NCI-H128 (cell line): ENCODE measurements at regions not wholly inside any gene's neighbourhood (a gene's known extent, or its start where the extent isn't known, plus 50 kb on each side); places are given as distances from the start of the nearest gene placed in this dataset.

Source experiments
- DNase-seq: peaks from one replicate; lab custom pipeline; 2025; ENCODE audit not compliant: unreplicated experiment; lab: John Stamatoyannopoulos, UW

DNA sequence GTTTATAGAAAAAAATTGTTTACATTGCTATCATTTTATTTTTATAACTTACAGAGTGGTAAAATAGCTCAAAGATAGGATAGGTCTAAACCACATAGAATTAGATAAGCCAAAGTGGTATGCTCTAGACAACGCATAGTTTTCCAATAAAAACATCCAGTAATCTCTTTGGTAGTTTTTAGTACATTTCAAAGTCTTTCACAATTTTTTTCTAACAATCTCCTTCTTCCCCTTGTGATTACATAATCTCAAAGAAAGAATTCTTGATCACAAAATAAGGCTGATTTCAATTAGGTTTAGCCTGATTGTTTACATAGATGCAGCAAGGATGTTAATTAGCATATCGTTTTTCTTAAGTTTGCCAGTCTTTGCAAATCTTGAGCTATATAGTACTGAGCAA, 460.0 kb downstream of the FUT8 start:
- DNase-seq = no peak

DNA sequence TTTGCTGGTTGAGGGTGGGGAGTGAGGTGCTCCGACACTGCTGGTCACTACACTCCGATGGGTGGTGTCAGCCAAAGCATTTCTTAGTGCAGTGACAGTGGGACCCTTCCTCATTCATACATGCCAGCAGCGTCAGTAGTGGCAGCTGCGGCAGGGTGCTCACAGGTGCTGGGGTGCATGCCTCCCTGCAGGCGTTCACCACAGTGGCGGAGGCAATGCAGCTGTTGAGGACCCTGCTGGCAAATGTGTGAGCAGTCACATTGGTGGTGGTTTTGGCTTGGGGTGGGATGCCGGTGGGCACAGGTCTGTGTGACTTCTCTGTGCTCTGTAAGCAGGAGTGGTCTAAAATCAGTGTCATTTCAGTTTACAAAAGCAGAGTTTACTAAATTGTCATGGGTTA, 464.6 kb downstream of the FUT8 start:
- DNase-seq = no peak

DNA sequence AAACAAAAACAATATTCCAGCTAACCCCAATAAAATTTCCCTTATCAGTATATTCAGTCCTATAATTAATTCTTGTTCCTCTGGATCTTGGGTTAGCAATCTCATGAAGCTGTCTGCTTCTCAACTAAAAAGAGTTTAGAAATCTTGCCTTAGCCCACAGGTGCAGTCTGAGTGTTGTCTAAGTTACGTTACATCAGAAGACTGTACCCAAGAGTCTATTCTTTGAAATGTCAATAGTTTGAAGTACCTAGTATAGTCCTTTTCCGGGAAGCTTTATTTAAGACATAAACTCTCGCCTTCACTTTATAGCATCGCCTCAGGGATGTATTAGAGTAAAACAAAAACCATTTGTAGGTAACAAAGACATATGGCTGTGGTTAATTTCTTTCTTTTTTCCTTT, 465.1 kb downstream of the FUT8 start:
- no peak for DNase-seq

DNA sequence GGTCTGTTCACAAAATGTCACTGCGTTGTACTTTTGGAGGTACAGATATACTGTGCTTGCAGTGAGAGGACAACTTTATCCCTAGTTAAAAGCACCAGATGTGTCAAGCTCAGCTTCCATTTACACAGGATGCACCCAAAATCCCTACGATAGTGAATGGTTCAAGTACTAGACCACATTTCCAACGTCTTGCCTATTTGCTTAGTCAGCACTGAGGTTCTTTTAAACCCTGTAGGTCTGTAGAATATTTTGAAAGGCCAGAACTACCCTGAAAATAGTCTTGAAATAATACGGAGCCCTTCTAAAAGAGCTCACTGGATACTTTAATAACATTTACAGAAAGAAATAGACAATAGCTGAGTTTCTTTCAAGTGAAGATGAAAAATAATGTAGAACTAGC, 466.1 kb downstream of the FUT8 start:
- no peak for DNase-seq

DNA sequence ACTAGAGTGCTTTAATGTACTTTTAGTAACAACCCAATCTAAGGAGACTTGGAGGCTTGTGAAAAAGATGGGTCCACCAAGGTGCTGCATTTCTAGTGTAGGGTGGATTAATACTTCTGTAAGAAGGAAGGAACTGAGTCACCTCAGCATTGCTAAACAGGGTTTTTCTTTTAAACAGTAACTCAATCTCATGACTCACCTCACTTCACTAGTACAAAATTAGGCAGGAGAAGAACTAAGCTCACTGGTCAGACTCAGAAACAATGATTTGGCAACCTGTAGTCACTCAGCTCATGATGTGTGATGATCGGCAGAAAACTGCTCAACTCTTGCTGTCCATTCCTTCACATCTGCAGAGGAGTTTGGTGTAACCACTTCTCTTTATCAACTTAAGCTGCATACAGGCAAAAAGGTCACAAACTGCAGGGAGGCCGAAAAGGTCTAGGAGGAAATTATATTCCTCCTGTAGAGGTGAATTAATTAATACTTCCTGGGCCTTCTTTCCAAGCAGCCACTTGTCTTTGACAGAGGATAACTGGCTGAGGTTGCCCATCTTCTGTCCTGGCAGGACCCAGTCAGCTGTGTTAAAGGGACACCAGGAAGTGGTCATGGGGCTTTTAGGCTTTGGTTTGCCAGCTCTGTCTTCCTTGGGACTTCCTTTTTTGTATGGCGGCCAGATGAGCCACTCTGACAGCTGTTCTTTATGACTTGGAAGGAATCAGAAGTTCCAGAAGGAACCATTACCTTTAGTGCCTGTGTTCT, 466.9 kb downstream of the FUT8 start:
- DNase-seq = no peak

DNA sequence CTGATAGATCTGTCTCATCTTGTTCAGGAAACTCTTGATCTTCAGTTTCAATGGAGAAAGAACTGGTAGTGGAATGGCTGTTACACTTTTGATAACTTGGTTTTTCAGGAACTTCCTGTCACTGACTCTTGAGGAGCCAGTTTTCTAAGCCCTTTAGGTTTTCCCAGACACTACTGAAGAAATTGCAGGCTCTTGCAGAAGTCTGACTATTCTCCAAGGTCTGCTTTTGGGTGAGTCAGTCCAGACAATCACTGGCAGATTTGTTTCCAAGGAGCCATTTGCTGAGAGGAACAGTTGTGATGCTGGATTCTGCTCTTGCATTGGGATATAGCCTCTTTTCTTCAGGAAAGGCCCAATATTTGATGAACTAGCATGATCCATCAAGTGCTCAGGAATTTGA, 468.0 kb downstream of the FUT8 start:
- DNase-seq = no peak

DNA sequence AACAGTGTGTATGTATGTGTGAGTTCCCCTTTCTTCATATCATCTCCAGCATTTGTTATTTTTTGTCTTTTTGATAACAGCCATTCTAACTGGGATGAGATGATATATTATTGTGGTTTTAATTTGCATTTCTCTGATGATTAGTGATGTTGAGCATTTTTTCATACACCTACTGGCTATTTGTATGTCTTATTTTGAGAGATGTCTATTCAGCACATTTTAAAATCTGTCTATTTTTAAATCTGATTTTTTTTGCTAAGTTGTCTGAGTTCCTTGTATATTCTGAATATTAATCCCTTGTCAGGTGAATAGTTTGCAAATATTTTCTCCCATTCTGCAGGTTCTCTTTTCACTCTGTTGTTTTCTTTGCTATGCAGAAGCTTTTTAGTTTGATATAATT, 469.1 kb downstream of the FUT8 start:
- no peak for DNase-seq

DNA sequence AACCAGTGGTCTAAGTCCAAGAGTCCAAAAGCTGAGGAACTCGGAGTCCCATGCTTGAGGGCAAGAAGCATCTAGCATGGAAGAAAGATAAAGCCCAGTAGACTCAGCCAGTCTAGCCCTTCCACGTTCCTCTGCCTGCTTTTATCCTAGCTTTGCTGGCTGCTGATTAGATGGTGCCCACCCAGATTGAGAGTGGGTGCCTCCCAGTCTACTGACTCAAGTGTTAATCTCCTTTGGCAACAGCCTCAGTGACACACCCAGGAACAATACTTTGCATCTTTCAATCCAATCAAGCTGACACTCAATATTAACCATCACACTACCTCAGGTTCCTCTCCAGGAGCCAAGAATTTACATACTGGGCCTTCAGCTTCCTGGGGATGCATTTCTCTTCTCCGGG, 476.1 kb downstream of the FUT8 start:
- no peak for DNase-seq

DNA sequence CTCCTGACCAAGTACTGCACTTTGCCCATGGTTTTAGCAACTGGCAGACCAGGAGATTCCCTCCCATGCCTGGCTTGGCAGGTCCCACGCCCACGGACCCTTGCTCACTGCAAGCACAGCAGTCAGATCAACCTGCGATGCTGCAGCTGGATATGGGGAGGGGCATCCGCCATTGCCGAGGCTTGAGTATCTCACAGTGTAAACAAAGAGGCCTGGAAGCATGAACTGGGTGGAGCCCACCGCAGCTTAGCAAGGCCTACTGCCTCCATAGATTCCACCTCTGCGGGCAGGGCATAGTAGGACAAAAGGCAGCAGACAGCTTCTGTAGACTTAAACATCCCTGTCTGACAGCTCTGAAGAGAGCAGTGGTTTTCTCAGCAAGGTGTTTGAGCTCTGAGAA, 479.8 kb downstream of the FUT8 start:
- DNase-seq = no peak

DNA sequence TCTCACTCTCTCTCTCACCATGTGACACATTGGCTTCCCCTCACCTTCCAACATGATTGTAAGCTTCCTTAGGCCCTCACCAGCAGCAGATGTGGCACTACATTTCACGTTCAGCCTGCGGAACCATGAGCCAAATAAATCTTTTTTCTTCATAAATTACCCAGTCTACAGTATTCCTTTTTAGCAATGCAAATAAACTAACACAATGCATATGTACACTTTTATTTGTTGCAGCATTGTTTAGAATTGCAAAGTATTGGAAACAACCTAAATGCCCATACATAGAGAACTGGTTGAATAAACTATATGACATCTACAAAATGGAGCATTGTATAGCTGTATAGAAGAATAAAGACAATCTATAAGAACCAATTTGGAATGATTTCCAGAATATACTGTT, 487.6 kb downstream of the FUT8 start:
- no peak for DNase-seq

DNA sequence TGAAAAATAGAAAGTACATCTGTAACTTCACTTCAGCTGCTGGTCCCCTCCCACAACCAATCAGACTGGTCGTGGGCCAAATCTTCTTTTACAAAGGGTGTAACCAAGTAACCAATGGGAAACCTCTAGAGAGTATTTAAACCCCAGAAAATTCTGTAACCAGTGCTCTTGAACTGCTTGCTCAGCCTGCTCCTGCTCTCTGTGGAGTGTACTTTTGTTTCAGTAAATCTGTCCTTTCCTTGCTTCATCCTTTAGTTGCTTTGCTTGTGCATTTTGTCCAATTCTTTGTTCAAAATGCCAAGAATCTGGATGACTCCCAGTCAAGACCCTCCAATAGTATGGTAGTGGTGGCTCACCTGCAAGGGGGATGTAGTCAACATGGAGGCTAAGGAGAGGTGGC, 489.1 kb downstream of the FUT8 start:
- DNase-seq = no peak

DNA sequence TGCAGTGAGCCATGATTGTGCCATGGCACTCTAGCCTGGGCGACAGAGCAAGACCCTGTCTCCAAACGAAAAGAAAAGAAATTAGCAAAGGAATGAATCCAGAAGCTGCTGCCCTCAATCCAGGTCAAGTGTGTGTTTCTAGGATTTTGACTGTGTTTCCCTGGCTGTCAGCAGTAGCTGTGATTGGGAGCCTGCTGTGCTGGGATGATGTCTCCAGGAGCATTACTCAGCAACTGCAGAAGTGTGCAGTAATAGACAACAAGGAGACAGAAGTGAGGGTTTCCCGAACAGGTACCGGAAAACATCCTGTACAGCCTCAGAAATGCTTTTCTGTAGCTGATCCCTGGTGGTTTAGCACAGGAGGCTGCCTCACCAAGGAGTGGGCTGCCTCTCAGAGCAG, 492.5 kb downstream of the FUT8 start:
- no peak for DNase-seq

DNA sequence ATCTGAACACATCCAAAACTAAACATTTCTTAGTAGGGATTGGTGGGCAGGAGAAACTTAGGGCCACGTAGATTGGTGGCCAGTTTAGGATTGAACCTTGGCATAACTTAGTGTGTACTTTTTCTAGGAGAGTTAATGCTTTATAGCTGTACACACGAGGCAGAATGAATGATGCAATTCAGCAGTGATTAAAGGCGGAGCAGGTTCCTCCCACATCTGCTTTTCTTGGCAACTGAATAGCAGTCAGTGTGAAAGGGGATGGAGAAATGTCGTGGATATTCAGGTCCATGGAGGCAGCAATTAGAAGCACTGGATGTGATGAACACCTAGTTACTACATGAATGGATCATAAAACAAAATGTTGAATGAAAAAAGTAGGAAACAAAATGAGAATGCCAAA, 493.8 kb downstream of the FUT8 start:
- no peak for DNase-seq

DNA sequence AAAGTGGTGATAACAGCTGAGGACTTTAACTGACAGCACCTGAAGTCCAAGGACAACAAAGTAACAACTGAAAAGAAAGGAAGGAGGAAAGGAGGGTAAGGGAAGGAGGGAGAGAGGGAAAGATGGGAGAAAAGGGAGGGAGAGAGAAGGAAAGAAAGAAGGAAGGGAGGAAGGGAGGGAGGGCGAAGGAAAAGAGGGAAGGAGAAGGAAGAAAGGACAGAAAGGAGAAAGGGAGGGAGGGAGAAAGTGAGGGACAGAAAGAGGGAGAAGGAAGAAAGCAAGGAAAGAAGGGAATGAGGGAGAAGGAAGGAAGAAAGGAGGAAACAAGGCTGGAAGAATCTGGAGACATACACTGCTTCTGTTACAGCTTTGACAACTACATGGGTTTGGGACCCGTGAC, 494.4 kb downstream of the FUT8 start:
- DNase-seq = no peak

DNA sequence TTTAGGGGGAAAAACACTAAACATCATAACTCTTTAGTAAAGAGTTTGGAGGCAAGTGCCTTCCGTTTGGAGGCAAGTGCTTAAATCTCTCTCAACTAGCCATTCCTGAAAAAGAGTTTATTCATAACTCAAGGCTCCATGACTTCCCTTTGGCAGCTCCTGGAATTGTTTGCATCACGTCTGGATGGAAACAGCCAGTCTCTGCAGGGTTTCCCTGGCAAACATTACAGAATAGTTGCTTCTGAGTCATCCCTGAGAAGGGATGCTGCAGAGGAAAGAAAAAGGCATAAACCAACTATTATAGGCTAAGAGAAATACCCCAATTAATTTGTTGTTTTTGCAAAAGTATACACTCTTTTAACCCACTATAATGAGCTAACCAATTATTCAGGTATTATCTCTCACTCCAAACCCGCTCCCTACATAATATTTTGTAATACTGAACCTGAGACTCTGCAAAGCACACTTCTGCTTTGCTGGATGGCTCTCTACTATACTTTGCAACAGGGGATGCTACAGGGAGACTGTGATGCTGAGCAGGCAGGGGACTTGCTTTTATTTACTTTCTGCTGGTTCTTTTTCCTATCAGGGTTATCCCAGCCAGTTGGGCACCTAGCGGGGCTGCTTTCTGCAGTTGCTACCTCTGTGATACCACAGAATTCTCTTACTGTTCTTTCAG, 497.7 kb downstream of the FUT8 start:
- DNase-seq = no peak

DNA sequence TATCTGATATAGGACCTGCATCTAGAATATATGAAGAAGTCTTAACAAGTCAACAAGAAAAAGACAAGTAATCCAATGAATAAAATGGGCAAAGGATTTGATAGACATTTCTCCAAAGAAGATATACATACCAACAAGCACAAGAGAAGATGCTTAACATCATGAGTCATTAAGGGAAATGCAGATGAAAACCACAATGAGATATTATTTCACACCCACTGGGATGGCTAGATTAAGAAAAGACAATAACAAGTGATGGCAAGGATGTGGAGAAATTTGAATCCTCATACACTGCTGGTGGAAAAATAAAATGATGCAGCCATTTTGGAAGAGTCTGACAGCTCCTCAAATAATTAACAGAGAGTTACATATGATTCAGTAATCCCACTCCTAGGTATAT, 502.6 kb downstream of the FUT8 start:
- DNase-seq = no peak

DNA sequence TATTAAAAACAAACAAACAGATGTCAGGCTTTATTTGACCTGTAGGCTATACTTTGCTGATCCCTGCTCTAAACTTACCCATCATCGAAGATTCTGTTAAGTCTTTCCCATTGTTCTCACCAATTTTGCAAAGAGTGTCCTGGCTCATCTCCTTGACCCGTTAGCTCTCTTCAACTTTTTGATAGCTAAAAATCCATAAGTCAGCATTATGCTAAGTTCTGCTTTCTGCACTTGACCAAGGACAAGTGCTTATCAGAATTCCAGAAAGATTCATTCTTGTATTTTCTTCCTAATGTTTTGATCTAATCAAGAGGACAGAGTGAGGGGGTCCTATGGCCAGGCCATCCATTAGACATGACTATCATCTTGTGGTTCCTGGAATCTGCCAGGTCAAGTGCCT, 503.5 kb downstream of the FUT8 start:
- no peak for DNase-seq

DNA sequence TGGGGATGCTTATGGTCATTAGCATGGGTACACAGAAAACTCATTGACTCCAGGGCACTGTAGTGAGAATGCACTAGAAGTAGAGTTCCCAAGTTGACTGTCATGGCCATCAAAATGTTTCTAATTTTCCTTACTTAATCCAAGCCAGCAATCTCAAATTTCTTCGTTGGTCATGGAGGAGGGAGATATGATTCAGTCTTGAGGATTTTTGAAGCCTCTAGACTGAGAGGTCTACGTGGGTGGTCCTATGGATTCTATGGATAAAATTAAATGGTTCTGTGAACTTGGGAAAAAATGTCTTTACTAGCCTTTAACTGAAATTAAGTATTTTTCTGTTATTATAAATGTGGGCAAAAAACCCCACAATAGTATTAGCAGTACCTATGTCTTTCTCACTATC, 508.5 kb downstream of the FUT8 start:
- DNase-seq = no peak

DNA sequence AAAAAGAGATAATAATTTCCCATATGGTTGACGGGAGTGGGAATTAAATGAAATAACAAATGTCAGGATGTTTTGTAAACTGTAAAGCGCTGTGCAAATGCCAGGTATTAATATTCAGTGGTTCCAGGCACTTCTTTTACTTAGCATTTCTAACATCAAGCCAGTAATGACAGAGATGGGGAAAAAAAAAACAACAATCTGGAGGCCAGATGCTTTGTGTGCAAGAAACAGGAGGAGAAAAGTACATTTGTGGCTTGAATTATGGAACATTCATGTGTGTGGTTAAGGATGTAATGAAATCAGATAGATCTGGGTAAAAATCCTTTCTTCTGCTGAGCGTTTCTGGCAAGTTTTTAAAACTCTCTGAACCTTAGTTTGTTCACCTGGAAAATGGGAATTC, 509.6 kb downstream of the FUT8 start:
- no peak for DNase-seq

DNA sequence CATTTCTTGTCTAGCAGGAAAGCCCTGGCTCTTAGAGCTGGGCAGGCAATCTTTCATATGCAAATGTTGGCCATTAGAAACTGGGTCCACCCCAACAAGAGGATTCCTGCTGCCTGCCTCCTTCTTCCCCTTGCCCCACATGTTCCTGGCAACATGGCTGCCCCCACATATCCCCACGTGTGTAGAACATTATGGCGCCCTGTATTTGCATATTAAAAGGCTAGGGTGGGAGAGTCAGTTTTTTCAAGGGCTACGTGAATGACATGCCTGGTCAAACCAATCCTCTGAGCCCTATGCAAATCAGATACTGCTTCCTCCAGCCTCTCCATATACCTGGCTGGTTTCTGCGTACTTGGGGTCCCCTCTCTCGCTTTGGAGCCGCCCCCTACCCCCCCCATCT, 514.0 kb downstream of the FUT8 start:
- DNase-seq = no peak

DNA sequence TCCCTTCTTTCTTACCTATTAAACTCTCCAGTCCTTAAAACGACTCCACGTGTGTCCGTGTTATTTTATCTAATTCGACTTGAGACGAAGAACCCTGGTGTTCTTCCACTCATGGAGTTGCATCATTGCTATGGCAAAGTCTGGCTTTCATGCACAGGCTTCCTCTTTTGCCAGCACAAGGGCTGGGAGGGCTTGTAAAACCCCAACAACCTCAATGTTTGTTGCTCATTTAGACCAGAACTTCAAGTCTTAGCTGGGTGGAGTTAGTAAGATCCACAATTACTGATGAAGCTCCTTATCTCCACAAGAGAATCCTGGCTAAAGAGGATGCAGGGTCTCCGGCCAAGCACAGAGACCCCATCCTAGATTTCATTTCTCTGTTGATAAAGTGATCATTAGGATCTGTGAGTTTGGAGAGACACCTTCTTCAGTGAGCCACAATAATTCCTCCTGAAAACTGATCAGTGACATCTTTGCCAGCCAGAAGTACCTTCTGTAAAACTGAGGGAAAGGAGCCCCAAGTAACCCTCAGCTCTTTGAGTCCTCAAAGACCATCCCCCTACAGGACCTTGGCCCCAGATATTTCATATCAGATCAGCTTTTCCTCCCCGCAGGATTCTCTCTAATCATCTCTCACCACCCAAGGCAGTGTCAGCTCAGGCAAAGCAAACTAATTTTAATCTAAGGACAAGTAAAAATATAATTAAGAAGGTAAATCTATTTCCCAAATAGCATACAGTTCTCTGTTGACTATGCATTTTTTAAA, 514.6 kb downstream of the FUT8 start:
- no peak for DNase-seq

DNA sequence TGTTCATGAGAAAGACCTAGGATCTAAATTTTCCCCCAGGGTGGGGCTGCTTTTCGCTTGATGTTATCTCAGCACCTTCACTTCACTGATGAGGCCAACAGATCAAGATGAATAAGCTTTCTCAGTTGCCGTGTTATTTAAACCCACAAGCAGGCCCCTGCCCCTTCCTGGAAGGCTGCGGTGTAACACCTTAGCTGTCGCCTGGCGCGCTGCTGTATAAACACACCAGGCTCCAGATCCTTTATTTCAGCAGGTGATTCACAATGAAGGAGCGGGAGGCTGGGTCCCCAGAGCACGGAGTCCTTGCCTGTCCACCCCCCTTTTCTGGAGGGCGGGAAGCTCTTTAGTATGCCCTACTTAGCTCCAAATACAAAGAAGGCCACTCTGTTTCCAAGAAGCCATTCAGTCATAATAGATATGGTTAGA, 515.4 kb downstream of the FUT8 start:
- DNase-seq = peak; percentile 20
